Ovary (tissue), 7 donors: ENCODE measurements at regions not wholly inside any gene's neighbourhood (a gene's known extent, or its start where the extent isn't known, plus 50 kb on each side); places are given as distances from the start of the nearest gene placed in this dataset.

ENCODE experiments used
- DNase-seq, 5 donors: peaks; one replicate each; pipeline ENCODE4 v3.0.0-alpha.2; 2019 to 2020
- H3K27ac ChIP-seq, 2 donors: fragments of 200-600 bp; one replicate each; pipeline versions ENCODE4 v1.5.1 to v1.8.0; 2019 to 2022
- H3K27me3 ChIP-seq: fragments of 200-600 bp; one replicate; pipeline ENCODE4 v1.8.0; 2022
- H3K36me3 ChIP-seq: fragments of 200-600 bp; sonication (generic); one replicate; pipeline ENCODE4 v1.5.1; 2019
- H3K4me1 ChIP-seq: one replicate; pipeline ENCODE4 v1.8.1; 2013; ENCODE audit warnings: mild to moderate bottlenecking, moderate library complexity; ENCODE audit not compliant: insufficient read depth
- H3K4me3 ChIP-seq: fragments of 200-600 bp; sonication (generic); one replicate; pipeline ENCODE4 v1.5.1; 2017
- H3K9me3 ChIP-seq, 2 donors: fragments of 200-600 bp in 1 of 2; sonication (generic) in 1 of 2; one replicate each; pipeline versions ENCODE4 v1.5.1 to v1.8.1; 2013 to 2019; ENCODE audit warnings: mild to moderate bottlenecking in 1 of 2, moderate library complexity in 1 of 2
- EP300 ChIP-seq: sonication (generic); formaldehyde crosslinking; IDR thresholded peaks from one replicate; pipeline ENCODE4 v1.6.1; 2017; ENCODE audit warnings: antibody characterized with exemption
- POLR2A ChIP-seq: fragments of 450-650 bp; IDR thresholded peaks from one replicate; pipeline ENCODE4 v1.6.1; 2017; ENCODE audit warnings: antibody characterized with exemption, mild to moderate bottlenecking, moderate library complexity
- WGBS, 3 donors: extraction: QIAGEN DNeasy Blood & Tissue Kit in 1 of 3; methylation state at CpG; one replicate each; pipeline versions ENCODE4 v1.1.5 to v1.1.7; 2013 to 2017; 5-methylcytosine and 5-hydroxymethylcytosine counted together
- intact Hi-C, 4 donors: fragments of 100-400 bp; cut with DNase I; formaldehyde crosslinking; loops; one replicate each; pipeline versions ENCODE4 v1.11.0 to v1.15.1; 2022 to 2023
- TF ChIP-seq, protein P1 (sequence below), 3 donors: fragments of 450-650 bp in 2 of 3; fragments of 200-600 bp in 1 of 3; IDR thresholded peaks; one replicate each; pipeline versions ENCODE4 v1.5.1 to v1.8.0; 2016 to 2022; ENCODE audit warnings: antibody characterized with exemption in 3 of 3, mild to moderate bottlenecking in 1 of 3
- donor health status: DM: no; HTN: no; CAD: no; lungs with moderate emphysema.
- donor health status: DM: no; HTN: no; CAD: no.
- donor health status: Bipolar disorder and iron deficiency.
- donor health status: DM: no; HTN: no; CAD: no.
- donor health status: DM: yes; HTN: yes; CAD: no.

DNA sequence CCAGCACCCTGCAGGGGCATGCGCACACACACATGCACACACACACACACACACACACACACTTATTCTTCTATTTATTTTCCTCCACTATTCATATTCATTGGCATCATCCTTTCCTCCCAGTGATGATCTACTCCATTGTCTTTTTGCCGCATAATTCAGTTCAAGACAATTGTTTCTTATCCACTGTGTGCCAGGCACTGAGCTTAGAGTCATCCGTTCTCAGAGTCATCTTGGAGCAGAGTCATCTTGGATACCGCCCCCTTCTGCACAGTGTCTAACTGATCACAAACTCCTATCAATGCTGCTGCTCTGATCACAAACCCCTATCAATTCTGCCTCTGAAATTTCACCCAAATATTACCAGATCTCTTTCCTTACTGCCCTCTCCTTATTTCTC lies 102.8 kb upstream of the PROX1 start:
- Histone ChIP-seq H3K4me3 (no peak overlapping the region), H3K4me1 (no peaks in the 10 kb centered on the region), H3K36me3 (no peaks in the 10 kb centered on the region), H3K27me3 (no peaks in the 10 kb centered on the region), H3K9me3 (no peaks in the 10 kb centered on the region), H3K27ac (no peak overlapping the region)
- no peak for TF ChIP-seq EP300
- DNase-seq, result no peak
- WGBS, 3 donors, result 86 to 93% (median 92%) methylated on average over 4 of the region's 4 CpGs
- intact Hi-C loops, result no loop called here

DNA sequence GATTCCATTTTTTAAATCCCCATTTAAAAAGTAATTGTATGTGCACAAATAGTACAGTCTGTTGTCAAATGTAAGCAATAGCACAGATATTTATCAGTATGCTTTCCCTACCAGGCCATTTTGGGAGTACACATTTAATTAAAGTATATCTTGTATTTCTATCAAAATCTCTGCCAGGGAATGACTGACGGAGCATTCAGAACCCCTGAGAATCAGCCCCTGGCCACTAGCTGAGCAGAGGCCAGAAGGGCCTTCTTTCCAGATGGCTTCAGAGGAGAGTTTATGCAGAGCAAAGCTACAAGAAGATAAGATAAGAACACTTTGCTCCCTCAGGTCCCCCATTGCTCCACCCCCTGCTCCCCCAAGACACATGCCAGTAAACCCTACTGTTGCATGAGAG lies 99.9 kb upstream of the PROX1 start:
- 80 to 88% (median 88%) methylated on average over 1 of the region's 1 CpG for WGBS, 3 donors
- no peaks in the 10 kb centered on the region for H3K36me3 ChIP-seq
- H3K27me3 ChIP-seq, result no peaks in the 10 kb centered on the region
- H3K4me3 ChIP-seq, result no peak overlapping the region
- no peaks in the 10 kb centered on the region for H3K4me1 ChIP-seq
- no peak for TF ChIP-seq EP300
- no peak for TF ChIP-seq POLR2A
- TF ChIP-seq, protein P1, sequence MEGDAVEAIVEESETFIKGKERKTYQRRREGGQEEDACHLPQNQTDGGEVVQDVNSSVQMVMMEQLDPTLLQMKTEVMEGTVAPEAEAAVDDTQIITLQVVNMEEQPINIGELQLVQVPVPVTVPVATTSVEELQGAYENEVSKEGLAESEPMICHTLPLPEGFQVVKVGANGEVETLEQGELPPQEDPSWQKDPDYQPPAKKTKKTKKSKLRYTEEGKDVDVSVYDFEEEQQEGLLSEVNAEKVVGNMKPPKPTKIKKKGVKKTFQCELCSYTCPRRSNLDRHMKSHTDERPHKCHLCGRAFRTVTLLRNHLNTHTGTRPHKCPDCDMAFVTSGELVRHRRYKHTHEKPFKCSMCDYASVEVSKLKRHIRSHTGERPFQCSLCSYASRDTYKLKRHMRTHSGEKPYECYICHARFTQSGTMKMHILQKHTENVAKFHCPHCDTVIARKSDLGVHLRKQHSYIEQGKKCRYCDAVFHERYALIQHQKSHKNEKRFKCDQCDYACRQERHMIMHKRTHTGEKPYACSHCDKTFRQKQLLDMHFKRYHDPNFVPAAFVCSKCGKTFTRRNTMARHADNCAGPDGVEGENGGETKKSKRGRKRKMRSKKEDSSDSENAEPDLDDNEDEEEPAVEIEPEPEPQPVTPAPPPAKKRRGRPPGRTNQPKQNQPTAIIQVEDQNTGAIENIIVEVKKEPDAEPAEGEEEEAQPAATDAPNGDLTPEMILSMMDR (IDR thresholded peaks at IDR 0.05), result no peak
- no peak for DNase-seq
- intact Hi-C loops, result no loop called here
- H3K27ac ChIP-seq, result no peak overlapping the region
- H3K9me3 ChIP-seq, result no peaks in the 10 kb centered on the region

DNA sequence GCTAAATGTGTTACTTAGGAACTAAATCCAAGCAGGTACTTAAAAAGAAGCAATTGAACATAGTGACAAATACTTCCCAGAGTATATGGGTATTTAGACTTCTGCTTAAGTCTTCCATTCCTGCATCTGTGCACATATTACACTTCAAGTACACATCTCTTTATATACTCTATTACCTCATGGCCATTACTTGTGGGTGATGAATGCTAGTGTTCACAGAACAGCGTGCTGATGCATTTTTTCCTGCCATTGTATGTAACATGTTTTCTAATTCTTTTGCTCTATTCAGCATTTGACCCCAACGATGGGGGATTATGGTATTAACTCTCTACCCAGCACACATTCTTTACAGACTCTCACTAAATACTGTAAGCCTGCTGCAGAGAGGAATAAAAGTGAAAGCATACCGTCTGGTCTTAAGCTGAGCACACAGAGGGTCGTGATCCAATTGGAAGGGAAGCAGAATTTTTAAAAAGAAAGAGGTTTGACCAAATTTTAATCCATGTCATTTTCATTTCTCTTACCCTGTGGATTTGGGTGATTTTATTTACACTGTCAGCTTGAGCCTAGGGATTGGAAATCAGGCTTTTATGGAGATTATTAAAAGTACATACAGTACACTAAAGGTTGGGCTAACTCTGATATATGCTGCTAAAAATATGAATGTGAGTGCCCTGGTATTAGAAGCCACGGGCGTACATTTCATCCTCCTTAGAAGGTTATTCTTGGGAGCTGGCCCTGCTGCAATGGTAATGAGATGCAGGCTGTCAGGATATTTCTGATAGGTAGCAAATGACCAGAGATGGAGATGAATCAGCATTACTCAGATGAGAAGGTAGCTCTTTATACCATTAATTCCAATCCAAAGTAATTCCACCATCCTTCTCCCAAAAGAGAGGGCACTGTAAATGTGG lies 95.5 kb upstream of the PROX1 start:
- DNase-seq, result no peak
- intact Hi-C loops, result no loop called here

DNA sequence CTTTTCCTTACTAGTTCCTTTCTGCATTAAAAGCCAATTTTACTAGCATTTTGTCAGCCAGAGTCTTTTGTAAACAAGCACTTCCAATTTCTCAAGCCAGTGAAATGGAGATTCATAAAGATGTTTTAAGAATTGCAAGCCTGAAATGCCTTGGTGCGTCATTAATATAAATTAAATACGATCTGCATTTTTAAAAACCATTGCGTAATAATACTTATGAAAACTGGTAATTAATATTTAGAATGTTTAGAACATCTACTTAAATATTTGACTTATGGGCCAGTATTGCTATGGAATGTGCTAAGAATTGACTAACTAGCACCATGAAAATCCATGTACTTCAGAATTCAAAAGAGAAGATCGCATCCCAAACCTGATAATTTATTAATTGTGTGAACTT lies 89.1 kb upstream of the PROX1 start:
- no peak overlapping the region for H3K4me3 ChIP-seq
- no peak for TF ChIP-seq POLR2A

More for the DNA sequence above, 95.5 kb upstream of the PROX1 start:
- H3K27me3 ChIP-seq, result no peaks in the 10 kb centered on the region
- no peaks in the 10 kb centered on the region for H3K4me1 ChIP-seq
- TF ChIP-seq, protein P1 (IDR thresholded peaks at IDR 0.05), result no peak
- TF ChIP-seq POLR2A (no peak), EP300 (no peak)
- no peaks in the 10 kb centered on the region for H3K36me3 ChIP-seq
- WGBS, 3 donors, result 41 to 59% (median 50%) methylated on average over 6 of the region's 6 CpGs
- no peak overlapping the region for H3K27ac ChIP-seq
- H3K9me3 ChIP-seq, result no peaks in the 10 kb centered on the region
- H3K4me3 ChIP-seq, result no peak overlapping the region

DNA sequence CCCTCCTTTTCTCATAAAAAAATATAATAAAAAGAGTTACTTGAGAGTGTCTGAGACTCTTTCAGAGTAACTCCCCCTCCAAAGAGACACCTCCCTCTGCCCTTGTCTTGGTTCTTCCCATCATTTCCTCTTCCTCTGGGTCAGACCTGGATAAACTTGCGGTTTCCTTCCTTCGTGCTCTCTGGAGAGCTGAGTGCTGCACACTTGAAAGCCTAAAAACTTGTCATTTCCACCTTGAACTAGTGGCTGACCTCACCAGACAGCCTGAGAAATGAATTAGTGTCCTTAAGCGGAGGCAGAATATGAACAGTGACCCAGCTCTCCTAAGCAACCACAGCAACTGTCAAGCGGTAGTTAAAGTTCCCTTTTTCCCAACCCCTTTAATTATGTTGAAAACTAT lies 88.4 kb upstream of the PROX1 start:
- H3K27ac ChIP-seq, result no peak overlapping the region
- DNase-seq, result no peak
- intact Hi-C loops, result no loop called here
- WGBS, 3 donors, result 15 to 21% (median 19%) methylated on average over 4 of the region's 4 CpGs
- H3K36me3 ChIP-seq, result no peaks in the 10 kb centered on the region
- H3K27me3 ChIP-seq, result no peaks in the 10 kb centered on the region
- H3K9me3 ChIP-seq, result no peaks in the 10 kb centered on the region
- no peak overlapping the region for H3K4me3 ChIP-seq
- TF ChIP-seq EP300, result no peak
- TF ChIP-seq, protein P1 (IDR thresholded peaks at IDR 0.05), result no peak
- TF ChIP-seq POLR2A, result no peak
- H3K4me1 ChIP-seq, result no peaks in the 10 kb centered on the region

More for the DNA sequence above, 89.1 kb upstream of the PROX1 start:
- Histone ChIP-seq H3K27ac (no peak overlapping the region), H3K9me3 (no peaks in the 10 kb centered on the region), H3K4me1 (no peaks in the 10 kb centered on the region), H3K36me3 (no peaks in the 10 kb centered on the region), H3K27me3 (no peaks in the 10 kb centered on the region)
- intact Hi-C loops, result no loop called here
- no peak for DNase-seq
- 71 to 78% (median 77%) methylated on average over 4 of the region's 4 CpGs for WGBS, 3 donors
